Astrocyte (in vitro differentiated cells and primary cell): ENCODE measurements at regions not wholly inside any gene's neighbourhood (a gene's known extent, or its start where the extent isn't known, plus 50 kb on each side); places are given as distances from the start of the nearest gene placed in this dataset.

Experiments used
- EZH2 ChIP-seq: IDR thresholded peaks from 2 replicates; pipeline ENCODE4 v1.6.1; 2012; ENCODE audit warnings: mild to moderate bottlenecking, low read length, inconsistent platforms; ENCODE audit not compliant: insufficient read depth
- TF ChIP-seq, protein P1 (sequence below): IDR thresholded peaks from 2 replicates; pipeline ENCODE4 v1.5.1; 2011; ENCODE audit warnings: low read depth, mild to moderate bottlenecking, inconsistent platforms, low read length, moderate library complexity; ENCODE audit not compliant: insufficient read depth

DNA sequence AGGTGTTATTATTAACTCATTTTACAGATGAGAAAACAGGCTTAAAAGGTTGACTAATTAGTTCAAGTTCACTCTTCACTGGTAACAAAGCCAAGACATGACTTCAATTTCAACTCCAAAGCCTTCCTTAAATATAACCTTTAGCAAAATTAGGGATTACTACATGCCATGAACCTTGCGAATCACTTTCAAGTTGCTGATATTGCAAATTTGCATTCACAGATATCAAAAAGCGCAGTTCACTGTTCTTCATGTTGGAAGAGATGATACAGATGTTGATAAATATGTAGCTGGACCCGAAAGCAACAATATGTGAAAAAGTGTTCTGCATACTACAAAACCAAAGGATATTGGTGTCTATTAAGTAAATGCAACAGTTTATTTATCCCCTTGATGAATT, 210.8 kb upstream of the GYPA start:
- TF ChIP-seq, protein P1, sequence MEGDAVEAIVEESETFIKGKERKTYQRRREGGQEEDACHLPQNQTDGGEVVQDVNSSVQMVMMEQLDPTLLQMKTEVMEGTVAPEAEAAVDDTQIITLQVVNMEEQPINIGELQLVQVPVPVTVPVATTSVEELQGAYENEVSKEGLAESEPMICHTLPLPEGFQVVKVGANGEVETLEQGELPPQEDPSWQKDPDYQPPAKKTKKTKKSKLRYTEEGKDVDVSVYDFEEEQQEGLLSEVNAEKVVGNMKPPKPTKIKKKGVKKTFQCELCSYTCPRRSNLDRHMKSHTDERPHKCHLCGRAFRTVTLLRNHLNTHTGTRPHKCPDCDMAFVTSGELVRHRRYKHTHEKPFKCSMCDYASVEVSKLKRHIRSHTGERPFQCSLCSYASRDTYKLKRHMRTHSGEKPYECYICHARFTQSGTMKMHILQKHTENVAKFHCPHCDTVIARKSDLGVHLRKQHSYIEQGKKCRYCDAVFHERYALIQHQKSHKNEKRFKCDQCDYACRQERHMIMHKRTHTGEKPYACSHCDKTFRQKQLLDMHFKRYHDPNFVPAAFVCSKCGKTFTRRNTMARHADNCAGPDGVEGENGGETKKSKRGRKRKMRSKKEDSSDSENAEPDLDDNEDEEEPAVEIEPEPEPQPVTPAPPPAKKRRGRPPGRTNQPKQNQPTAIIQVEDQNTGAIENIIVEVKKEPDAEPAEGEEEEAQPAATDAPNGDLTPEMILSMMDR = no peak
- no peak for TF ChIP-seq EZH2
